ENCODE measurements at regions not wholly inside any gene's neighbourhood (a gene's known extent, or its start where the extent isn't known, plus 50 kb on each side); places are given as distances from the start of the nearest gene placed in this dataset.

- DNase-seq = no peak
Measured at GRCh38 chr6:129911732-129912131, 50.6 kb upstream of the TMEM244 start.

All from NCI-H82 (cell line).